ENCODE measurements at regions not wholly inside any gene's neighbourhood (a gene's known extent, or its start where the extent isn't known, plus 50 kb on each side); places are given as distances from the start of the nearest gene placed in this dataset.

DNA sequence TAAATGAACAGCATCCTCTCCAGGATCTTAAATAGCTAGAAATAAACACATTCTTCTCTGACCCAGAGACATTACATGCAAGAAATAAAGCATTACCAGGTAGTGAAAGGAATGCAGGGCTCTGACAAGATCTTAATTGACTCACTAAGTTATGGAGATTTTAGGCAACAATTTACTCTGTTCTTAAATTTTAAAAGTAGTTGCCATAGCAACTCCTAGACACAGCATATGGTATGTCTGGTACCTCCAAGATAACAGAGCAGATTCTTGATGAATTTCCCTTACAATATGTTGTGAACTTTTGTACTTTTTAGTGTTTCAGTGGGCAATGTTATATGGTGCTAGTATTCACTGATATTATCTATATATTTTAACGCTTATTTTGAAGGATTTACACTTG, 76.7 kb upstream of the G2E3 start:
- H3K4me3 Mint-ChIP-seq = no peak overlapping the region
- no peak overlapping the region for H3K27ac Mint-ChIP-seq
- TF ChIP-seq, protein P1, sequence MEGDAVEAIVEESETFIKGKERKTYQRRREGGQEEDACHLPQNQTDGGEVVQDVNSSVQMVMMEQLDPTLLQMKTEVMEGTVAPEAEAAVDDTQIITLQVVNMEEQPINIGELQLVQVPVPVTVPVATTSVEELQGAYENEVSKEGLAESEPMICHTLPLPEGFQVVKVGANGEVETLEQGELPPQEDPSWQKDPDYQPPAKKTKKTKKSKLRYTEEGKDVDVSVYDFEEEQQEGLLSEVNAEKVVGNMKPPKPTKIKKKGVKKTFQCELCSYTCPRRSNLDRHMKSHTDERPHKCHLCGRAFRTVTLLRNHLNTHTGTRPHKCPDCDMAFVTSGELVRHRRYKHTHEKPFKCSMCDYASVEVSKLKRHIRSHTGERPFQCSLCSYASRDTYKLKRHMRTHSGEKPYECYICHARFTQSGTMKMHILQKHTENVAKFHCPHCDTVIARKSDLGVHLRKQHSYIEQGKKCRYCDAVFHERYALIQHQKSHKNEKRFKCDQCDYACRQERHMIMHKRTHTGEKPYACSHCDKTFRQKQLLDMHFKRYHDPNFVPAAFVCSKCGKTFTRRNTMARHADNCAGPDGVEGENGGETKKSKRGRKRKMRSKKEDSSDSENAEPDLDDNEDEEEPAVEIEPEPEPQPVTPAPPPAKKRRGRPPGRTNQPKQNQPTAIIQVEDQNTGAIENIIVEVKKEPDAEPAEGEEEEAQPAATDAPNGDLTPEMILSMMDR (IDR thresholded peaks at IDR 0.05; ENCODE audit: unreplicated experiment in 3 of 3) = no peak
- H3K4me1 Mint-ChIP-seq = no peaks in the 10 kb centered on the region
- H3K36me3 Mint-ChIP-seq (ENCODE audit: low read depth) = no peaks in the 10 kb centered on the region
- no peaks in the 10 kb centered on the region for H3K9me3 Mint-ChIP-seq
- H3K27me3 Mint-ChIP-seq (ENCODE audit: low read depth) = no peaks in the 10 kb centered on the region

- Mint-ChIP-seq H3K4me3 (no peak overlapping the region), H3K9me3 (peaks cover 3% of the 10 kb centered on the region), H3K4me1 (no peaks in the 10 kb centered on the region), H3K36me3 (ENCODE audit: low read depth) (no peaks in the 10 kb centered on the region), H3K27ac (no peak overlapping the region), H3K27me3 (ENCODE audit: low read depth) (no peaks in the 10 kb centered on the region)
- TF ChIP-seq, protein P1 (IDR thresholded peaks at IDR 0.05; ENCODE audit: unreplicated experiment in 3 of 3) = no peak
Measured at GRCh38 chr14:30484201-30484600, 74.8 kb upstream of the G2E3 start.

DNA sequence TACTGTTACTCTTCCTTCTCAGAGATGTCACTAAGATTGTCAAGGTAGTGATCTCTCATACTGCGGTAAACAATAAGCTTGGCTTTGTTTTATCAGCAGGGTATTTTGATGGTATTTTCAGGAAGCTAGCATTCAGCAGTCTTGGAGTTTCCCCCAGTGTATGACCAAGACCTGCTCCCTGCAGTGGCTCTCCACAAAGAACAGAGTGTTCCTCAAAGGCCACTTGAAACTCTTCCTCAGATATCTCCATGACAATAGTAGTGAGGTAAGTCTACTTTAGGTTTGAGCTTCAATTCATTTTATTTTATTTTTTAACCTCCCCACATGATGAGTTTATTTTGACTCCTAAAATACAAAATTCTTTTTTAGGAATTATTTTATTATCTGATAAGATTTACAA, 74.0 kb upstream of the G2E3 start:
- Mint-ChIP-seq H3K36me3 (ENCODE audit: low read depth) (no peaks in the 10 kb centered on the region), H3K27me3 (ENCODE audit: low read depth) (no peaks in the 10 kb centered on the region), H3K4me1 (no peaks in the 10 kb centered on the region), H3K9me3 (peaks cover 3% of the 10 kb centered on the region), H3K4me3 (no peak overlapping the region), H3K27ac (no peak overlapping the region)
- TF ChIP-seq, protein P1 (IDR thresholded peaks at IDR 0.05; ENCODE audit: unreplicated experiment in 3 of 3) = no peak

- Mint-ChIP-seq H3K36me3 (ENCODE audit: low read depth) (no peaks in the 10 kb centered on the region), H3K27me3 (ENCODE audit: low read depth) (no peaks in the 10 kb centered on the region), H3K4me3 (no peak overlapping the region), H3K27ac (no peak overlapping the region), H3K4me1 (no peaks in the 10 kb centered on the region), H3K9me3 (no peaks in the 10 kb centered on the region)
- TF ChIP-seq, protein P1 (IDR thresholded peaks at IDR 0.05; ENCODE audit: unreplicated experiment in 3 of 3) = no peak
Measured at GRCh38 chr14:30496852-30497251, 62.1 kb upstream of the G2E3 start.

GRCh38 chr14:30499358-30499757, 59.6 kb upstream of the G2E3 start:
- TF ChIP-seq, protein P1 (IDR thresholded peaks at IDR 0.05; ENCODE audit: unreplicated experiment in 3 of 3) = no peak
- no peaks in the 10 kb centered on the region for H3K9me3 Mint-ChIP-seq
- no peak overlapping the region for H3K27ac Mint-ChIP-seq
- no peak overlapping the region for H3K4me3 Mint-ChIP-seq
- no peaks in the 10 kb centered on the region for H3K27me3 Mint-ChIP-seq (ENCODE audit: low read depth)
- H3K36me3 Mint-ChIP-seq (ENCODE audit: low read depth) = no peaks in the 10 kb centered on the region
- no peaks in the 10 kb centered on the region for H3K4me1 Mint-ChIP-seq

DNA sequence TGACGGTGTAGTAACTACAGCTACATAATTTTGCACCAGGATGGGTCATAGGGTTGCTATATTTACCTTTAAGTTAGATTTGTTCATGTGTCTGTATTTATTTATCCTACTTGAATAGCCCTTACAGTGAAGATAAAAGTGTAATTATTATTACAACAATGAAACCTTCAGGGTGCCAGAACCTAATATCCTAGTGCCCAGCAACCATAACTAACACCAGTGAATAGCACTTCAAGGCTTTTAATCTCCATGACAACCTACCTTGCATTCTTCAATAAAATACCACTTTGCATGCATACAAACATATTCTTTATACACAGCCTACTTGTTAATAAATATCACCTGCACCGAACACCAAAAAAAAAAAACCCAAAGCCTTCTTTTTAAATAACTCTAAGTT, 58.7 kb upstream of the G2E3 start:
- TF ChIP-seq, protein P1 (IDR thresholded peaks at IDR 0.05; ENCODE audit: unreplicated experiment in 3 of 3) = no peak
- no peaks in the 10 kb centered on the region for H3K36me3 Mint-ChIP-seq (ENCODE audit: low read depth)
- no peaks in the 10 kb centered on the region for H3K9me3 Mint-ChIP-seq
- H3K4me3 Mint-ChIP-seq = no peak overlapping the region
- H3K27ac Mint-ChIP-seq = no peak overlapping the region
- H3K4me1 Mint-ChIP-seq = no peaks in the 10 kb centered on the region
- no peaks in the 10 kb centered on the region for H3K27me3 Mint-ChIP-seq (ENCODE audit: low read depth)

All from nephron (organoid).